ENCODE measurements at regions not wholly inside any gene's neighbourhood (a gene's known extent, or its start where the extent isn't known, plus 50 kb on each side); places are given as distances from the start of the nearest gene placed in this dataset.

DNA sequence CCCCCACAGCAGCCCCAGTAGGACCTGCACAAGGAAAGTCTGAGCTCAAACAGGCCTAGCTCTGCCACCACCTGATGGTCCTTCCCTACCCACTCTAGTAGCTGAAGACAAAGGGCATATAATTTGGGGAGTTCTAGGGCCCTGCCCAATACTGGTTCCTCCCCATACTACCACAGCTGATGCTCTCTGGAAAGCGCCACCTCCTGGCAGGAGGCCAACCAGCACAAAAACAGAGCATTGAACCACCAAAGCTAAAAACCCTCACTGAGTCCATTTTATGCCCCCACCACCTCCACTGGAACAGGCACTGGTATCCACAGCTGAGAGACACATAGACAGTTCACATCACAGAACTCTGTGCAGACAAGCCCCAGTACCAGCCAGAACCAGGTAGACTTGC lies 1276.8 kb downstream of the OLFM4 start:
- TF ChIP-seq, protein P1, sequence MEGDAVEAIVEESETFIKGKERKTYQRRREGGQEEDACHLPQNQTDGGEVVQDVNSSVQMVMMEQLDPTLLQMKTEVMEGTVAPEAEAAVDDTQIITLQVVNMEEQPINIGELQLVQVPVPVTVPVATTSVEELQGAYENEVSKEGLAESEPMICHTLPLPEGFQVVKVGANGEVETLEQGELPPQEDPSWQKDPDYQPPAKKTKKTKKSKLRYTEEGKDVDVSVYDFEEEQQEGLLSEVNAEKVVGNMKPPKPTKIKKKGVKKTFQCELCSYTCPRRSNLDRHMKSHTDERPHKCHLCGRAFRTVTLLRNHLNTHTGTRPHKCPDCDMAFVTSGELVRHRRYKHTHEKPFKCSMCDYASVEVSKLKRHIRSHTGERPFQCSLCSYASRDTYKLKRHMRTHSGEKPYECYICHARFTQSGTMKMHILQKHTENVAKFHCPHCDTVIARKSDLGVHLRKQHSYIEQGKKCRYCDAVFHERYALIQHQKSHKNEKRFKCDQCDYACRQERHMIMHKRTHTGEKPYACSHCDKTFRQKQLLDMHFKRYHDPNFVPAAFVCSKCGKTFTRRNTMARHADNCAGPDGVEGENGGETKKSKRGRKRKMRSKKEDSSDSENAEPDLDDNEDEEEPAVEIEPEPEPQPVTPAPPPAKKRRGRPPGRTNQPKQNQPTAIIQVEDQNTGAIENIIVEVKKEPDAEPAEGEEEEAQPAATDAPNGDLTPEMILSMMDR (IDR thresholded peaks at IDR 0.05; ENCODE audit: poor library complexity) = no peak
- TF ChIP-seq EZH2 (IDR thresholded peaks at IDR 0.05; ENCODE audit: borderline replicate concordance) = no peak

Measured in hepatocyte (in vitro differentiated cells).